HUES48 (cell line): ENCODE measurements at regions not wholly inside any gene's neighbourhood (a gene's known extent, or its start where the extent isn't known, plus 50 kb on each side); places are given as distances from the start of the nearest gene placed in this dataset.
"Not testable (repeated sequence)": the region's sequence is repeated elsewhere in the genome, so short reads cannot be mapped to it uniquely, and the experiment has no call there.

Source experiments
- H3K27ac ChIP-seq: one replicate; pipeline ENCODE4 v1.7.0; 2013; ENCODE audit warnings: low read depth, low read length, inconsistent platforms
- H3K27me3 ChIP-seq: 2 replicates; pipeline ENCODE4 v1.6.1; 2013; ENCODE audit warnings: mild to moderate bottlenecking, low read length; ENCODE audit not compliant: control insufficient read depth, insufficient read depth
- H3K36me3 ChIP-seq: 2 replicates; pipeline ENCODE4 v1.6.1; 2013; ENCODE audit warnings: low read length; ENCODE audit not compliant: control insufficient read depth, insufficient read depth
- H3K4me1 ChIP-seq: 2 replicates; pipeline ENCODE4 v1.6.1; 2013; ENCODE audit warnings: mild to moderate bottlenecking, low read length; ENCODE audit not compliant: control insufficient read depth, insufficient read depth
- H3K4me3 ChIP-seq: 2 replicates; pipeline ENCODE4 v1.5.1; 2013; ENCODE audit warnings: mild to moderate bottlenecking, low read depth, low read length
- H3K9ac ChIP-seq: 2 replicates; pipeline ENCODE4 v1.6.1; 2013; ENCODE audit warnings: mild to moderate bottlenecking, low read depth, low read length, moderate library complexity
- H3K9me3 ChIP-seq: 2 replicates; pipeline ENCODE4 v1.6.1; 2013; ENCODE audit warnings: low read length; ENCODE audit not compliant: control insufficient read depth, insufficient read depth

DNA sequence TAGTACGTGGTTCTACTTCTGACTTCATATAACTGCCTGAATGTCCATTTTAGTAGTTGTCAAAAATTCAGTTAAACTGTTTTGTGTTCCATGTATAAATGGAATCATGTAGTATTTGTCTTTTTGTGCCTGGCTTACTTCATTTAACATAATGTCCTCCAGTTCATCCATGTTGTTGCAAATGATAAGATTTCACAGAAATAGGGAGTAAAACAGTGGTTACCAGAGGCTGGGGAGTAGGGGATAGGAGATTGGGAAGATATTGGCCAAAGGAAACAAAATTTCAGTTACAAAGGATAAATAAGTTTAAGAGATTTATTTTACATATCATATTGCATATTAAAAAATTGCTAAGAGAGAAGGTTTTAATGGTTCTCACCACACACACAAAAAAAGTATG, 425.0 kb upstream of the MEF2C start:
- H3K27ac ChIP-seq, result no peak overlapping the region
- H3K9ac ChIP-seq, result no peak overlapping the region
- no peak overlapping the region for H3K4me3 ChIP-seq
- H3K9me3 ChIP-seq, result peaks cover 2% of the 10 kb centered on the region; the same call in 1 of the 2 replicates
- no peaks in the 10 kb centered on the region for H3K36me3 ChIP-seq
- no peaks in the 10 kb centered on the region for H3K27me3 ChIP-seq
- H3K4me1 ChIP-seq, result 0 out of 2 replicates have a peak, but pooled peaks cover 6% of the 10 kb centered on the region

DNA sequence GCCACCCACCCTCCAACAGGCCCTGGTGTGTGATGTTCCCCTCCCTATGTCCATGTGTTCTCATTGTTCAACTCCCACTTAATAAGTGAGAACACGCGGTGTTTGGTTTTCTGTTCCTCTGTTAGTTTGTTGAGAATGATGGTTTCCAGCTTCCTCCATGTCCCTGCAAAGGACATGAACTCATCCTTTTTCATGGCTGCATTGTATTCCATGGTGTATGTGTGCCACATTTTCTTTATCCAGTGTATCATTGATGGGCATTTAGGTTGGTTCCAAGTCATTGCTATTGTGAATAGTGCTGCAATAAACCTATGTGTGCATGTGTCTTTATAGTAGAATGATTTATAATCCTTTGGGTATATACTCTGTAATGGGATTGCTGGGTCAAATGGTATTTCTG, 424.2 kb upstream of the MEF2C start:
- H3K9me3 ChIP-seq, H3K9ac ChIP-seq, H3K27ac ChIP-seq, H3K27me3 ChIP-seq, H3K36me3 ChIP-seq, H3K4me3 ChIP-seq, H3K4me1 ChIP-seq: not testable (repeated sequence)

DNA sequence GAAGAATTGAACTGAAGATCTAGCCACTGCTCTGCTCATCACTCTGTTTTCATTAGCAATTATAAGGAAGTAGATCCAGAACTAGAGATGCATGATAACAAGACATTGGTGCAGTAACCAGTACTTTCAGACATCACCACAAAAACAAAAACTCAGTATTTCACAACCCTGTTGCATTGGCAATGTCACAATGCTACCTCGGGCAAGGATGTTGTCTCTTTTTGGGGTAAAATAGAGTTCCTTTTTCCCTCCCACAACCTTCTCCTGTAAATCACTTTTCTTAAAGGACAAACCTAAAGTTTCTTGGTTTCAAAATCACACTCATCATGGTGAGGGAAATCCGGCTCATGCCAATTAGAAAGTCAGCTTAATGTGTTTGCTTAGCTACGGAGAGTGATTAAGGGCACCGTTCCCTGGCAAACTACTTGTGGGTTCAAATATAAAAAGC, 420.1 kb upstream of the MEF2C start:
- no peaks in the 10 kb centered on the region for H3K9me3 ChIP-seq
- H3K27me3 ChIP-seq, result no peaks in the 10 kb centered on the region
- no peaks in the 10 kb centered on the region for H3K4me1 ChIP-seq
- H3K27ac ChIP-seq, result no peak overlapping the region
- H3K36me3 ChIP-seq, result no peaks in the 10 kb centered on the region
- H3K4me3 ChIP-seq, result no peak overlapping the region
- H3K9ac ChIP-seq, result no peak overlapping the region

- no peaks in the 10 kb centered on the region for H3K27me3 ChIP-seq
- no peak overlapping the region for H3K9ac ChIP-seq
- no peak overlapping the region for H3K27ac ChIP-seq
- H3K4me1 ChIP-seq, result no peaks in the 10 kb centered on the region
- no peaks in the 10 kb centered on the region for H3K36me3 ChIP-seq
- H3K4me3 ChIP-seq, result no peak overlapping the region
- no peaks in the 10 kb centered on the region for H3K9me3 ChIP-seq
Observed at GRCh38 chr5:89302102-89302891, 419.3 kb upstream of the MEF2C start.

- H3K27ac ChIP-seq, result no peak overlapping the region
- H3K27me3 ChIP-seq, result no peaks in the 10 kb centered on the region
- no peaks in the 10 kb centered on the region for H3K9me3 ChIP-seq
- no peak overlapping the region for H3K4me3 ChIP-seq
- no peaks in the 10 kb centered on the region for H3K36me3 ChIP-seq
- no peaks in the 10 kb centered on the region for H3K4me1 ChIP-seq
- no peak overlapping the region for H3K9ac ChIP-seq
Observed at GRCh38 chr5:89301321-89302025, 418.5 kb upstream of the MEF2C start.

- no peaks in the 10 kb centered on the region for H3K36me3 ChIP-seq
- H3K4me1 ChIP-seq, result no peaks in the 10 kb centered on the region
- no peak overlapping the region for H3K27ac ChIP-seq
- H3K4me3 ChIP-seq, result no peak overlapping the region
- H3K27me3 ChIP-seq, result no peaks in the 10 kb centered on the region
- no peak overlapping the region for H3K9ac ChIP-seq
- no peaks in the 10 kb centered on the region for H3K9me3 ChIP-seq
Observed at GRCh38 chr5:89300426-89300970, 417.5 kb upstream of the MEF2C start.

DNA sequence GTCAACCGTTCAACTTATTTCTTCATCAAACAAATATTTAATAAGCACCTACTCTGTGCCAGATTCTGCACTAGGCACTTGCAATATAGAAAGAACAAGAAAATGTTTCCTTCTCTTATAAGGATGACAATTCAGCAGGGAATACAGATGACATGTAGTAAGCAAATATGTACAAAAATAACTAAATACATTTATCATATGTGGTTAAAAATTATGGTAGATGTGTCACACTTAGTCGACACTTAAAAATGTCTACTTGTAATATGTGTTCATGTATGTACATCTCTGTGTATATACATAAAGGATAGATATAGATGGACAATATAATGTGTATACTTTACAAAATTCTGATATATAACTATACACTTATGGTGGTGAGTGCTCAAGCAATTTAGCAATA, 417.0 kb upstream of the MEF2C start:
- Histone ChIP-seq H3K9ac (no peak overlapping the region), H3K4me1 (no peaks in the 10 kb centered on the region), H3K9me3 (no peaks in the 10 kb centered on the region), H3K36me3 (no peaks in the 10 kb centered on the region), H3K27ac (no peak overlapping the region), H3K4me3 (no peak overlapping the region), H3K27me3 (no peaks in the 10 kb centered on the region)

DNA sequence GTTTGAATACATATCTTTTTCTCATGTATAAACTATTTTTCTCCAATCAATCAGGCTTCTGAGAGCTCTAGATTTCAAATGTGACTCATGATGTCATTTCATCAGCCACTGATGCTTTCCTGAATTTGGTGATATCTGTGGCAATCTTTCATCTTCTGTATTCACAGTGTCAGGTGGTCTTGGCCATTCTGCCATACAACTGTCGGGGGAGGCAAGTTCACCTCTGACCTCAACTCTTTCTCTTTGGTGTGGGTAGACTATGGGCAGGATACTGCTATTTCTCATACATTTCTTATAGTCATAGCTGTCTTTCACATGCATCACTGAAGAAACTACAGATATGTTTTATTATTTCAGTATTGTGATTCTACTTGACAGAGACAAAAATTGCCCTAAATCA, 414.1 kb upstream of the MEF2C start:
- Histone ChIP-seq H3K36me3 (no peaks in the 10 kb centered on the region), H3K27me3 (no peaks in the 10 kb centered on the region), H3K4me3 (no peak overlapping the region), H3K9ac (no peak overlapping the region), H3K27ac (no peak overlapping the region), H3K9me3 (no peaks in the 10 kb centered on the region), H3K4me1 (no peaks in the 10 kb centered on the region)

GRCh38 chr5:89293810-89294209, 410.8 kb upstream of the MEF2C start:
- Histone ChIP-seq H3K36me3 (no peaks in the 10 kb centered on the region), H3K27ac (no peak overlapping the region)

DNA sequence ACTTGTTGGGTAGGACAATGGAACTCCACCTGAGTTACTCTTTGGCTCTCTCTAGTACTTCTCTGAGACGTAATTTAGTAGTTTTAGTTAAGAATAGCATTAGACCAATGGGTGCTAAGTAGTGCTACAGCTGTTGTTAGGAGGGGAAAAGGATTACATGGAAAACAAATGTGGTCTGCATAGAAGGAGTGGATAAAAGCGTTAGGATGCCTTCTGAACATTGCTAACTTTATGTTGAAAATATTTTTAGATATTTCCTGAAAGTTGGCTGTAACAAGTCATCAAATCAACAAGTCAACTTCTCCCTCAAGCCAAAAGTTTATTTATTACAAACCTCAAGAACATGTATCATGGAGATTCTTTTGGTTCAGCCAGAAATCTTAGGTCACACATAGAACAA, 409.5 kb upstream of the MEF2C start:
- Histone ChIP-seq H3K36me3 (no peaks in the 10 kb centered on the region), H3K9ac (no peak overlapping the region), H3K27ac (no peak overlapping the region), H3K4me3 (no peak overlapping the region), H3K9me3 (no peaks in the 10 kb centered on the region), H3K4me1 (no peaks in the 10 kb centered on the region), H3K27me3 (no peaks in the 10 kb centered on the region)

More at GRCh38 chr5:89293810-89294209, 410.8 kb upstream of the MEF2C start:
- Histone ChIP-seq H3K4me3 (no peak overlapping the region), H3K9ac (no peak overlapping the region), H3K4me1 (no peaks in the 10 kb centered on the region), H3K9me3 (no peaks in the 10 kb centered on the region), H3K27me3 (no peaks in the 10 kb centered on the region)

DNA sequence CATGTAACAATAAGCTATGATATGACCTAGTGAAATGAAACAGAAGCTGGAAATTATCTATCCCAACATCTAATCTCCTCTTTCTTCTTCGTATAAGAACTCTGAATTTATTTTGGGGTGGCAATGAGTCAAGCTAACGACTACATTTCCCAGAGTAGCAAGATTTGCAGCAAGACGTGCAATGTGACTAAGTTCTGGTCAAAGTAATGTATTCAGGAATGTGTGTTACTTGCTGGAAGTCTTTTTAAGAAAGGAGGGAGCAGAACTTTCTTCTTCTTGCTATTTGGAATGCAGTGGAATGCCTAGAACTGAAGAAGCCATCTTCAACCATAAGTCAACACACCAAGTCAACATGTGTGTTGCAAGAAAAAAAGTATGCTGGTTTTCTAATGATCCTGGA, 406.6 kb upstream of the MEF2C start:
- Histone ChIP-seq H3K9ac (no peak overlapping the region), H3K4me3 (no peak overlapping the region), H3K27ac (no peak overlapping the region), H3K9me3 (no peaks in the 10 kb centered on the region), H3K4me1 (no peaks in the 10 kb centered on the region), H3K27me3 (no peaks in the 10 kb centered on the region), H3K36me3 (no peaks in the 10 kb centered on the region)
